ENCODE measurements at regions not wholly inside any gene's neighbourhood (a gene's known extent, or its start where the extent isn't known, plus 50 kb on each side); places are given as distances from the start of the nearest gene placed in this dataset.

DNA sequence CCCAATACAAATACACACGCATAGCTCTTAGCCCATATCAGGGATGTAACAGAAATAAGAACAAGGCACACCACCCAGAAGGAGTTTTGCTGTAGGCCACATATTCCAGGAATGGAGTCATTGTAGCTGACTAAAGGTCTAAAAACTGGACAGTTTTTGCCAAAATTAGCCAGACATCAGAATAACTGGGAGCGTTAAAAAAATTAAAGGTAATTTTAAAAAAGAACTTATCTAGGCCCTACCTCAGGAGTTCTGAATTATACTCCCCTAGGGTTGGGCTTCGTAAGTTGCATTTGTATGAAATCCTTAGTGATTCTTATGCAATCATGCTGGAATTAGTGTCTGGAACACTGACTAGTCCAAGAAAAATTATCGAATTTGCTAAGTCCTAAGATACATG, 987.7 kb downstream of the GALC start:
- DNase-seq (ENCODE audit: low read depth, low spot score) (no peak), ATAC-seq (no peak)
- CTCF ChIA-PET, result no interaction called here
- no peak overlapping the region for H3K27ac ChIP-seq (ENCODE audit: low read length)
- in situ Hi-C loops (cut with HindIII; ENCODE audit: low pct_unique_long_range_greater_than_20kb, low sequenced_read_pairs), result no loop called here
- BruUV-seq (replicated peaks), result no TSS peak
- H3K36me3 ChIP-seq (ENCODE audit: control insufficient read depth, insufficient read depth, low read length), result no peaks in the 10 kb centered on the region
- no peak overlapping the region for H3K4me3 ChIP-seq (ENCODE audit: low read depth in 2 of 2, low read length in 2 of 2)
- TF ChIP-seq CTCF (IDR thresholded peaks at IDR 0.05) (no peak), REST (IDR thresholded peaks at IDR 0.05; ENCODE audit: insufficient read depth in 1 of 2, low read depth in 2 of 2, low read length in 1 of 2) (no peak), POLR2AphosphoS5 (IDR thresholded peaks at IDR 0.05; ENCODE audit: low read depth, low read length) (no peak), SIN3A (IDR thresholded peaks at IDR 0.05; ENCODE audit: borderline replicate concordance, insufficient read depth, low read depth, low read length) (no peak), TCF7L2 (IDR thresholded peaks at IDR 0.05; ENCODE audit: low read depth, low read length) (no peak)
- H3K9me3 ChIP-seq (ENCODE audit: control insufficient read depth, insufficient read depth, low read depth, low read length), result no peaks in the 10 kb centered on the region
- intact Hi-C loops (cut with micrococcal nuclease; ENCODE audit: unreplicated experiment), result no loop called here
- no peaks in the 10 kb centered on the region for H3K4me1 ChIP-seq (ENCODE audit: control insufficient read depth, insufficient read depth, low read length)
- no peaks in the 10 kb centered on the region for H3K27me3 ChIP-seq (ENCODE audit: control insufficient read depth, insufficient read depth, low read length)
- POLR2A ChIA-PET, result no interaction called here

DNA sequence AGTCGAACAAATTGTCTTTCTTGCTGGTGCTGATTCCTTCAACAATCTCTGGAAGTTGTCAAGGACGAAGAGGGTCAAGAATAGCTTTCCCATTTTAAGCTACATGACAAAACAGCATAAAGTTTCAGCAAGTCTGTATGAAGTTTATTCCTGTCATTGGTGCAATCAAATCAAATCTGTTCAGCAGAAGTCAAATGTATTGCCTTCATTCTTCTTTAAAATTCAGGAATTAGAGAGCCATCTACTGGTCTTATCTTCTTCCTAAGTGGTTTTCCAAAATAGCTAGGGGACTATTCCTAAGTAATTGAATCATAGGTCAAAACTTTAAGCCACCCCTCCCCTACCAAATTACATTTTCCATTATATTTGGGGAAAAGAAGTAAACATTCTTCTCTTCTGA, 990.2 kb downstream of the GALC start:
- DNase-seq (ENCODE audit: low read depth, low spot score) (no peak), ATAC-seq (no peak)

More for the DNA sequence above, 990.2 kb downstream of the GALC start:
- in situ Hi-C loops (cut with HindIII; ENCODE audit: low pct_unique_long_range_greater_than_20kb, low sequenced_read_pairs), result no loop called here
- POLR2A ChIA-PET, result no interaction called here
- Histone ChIP-seq H3K4me1 (ENCODE audit: control insufficient read depth, insufficient read depth, low read length) (no peaks in the 10 kb centered on the region), H3K27ac (ENCODE audit: low read length) (no peak overlapping the region), H3K4me3 (ENCODE audit: low read depth in 2 of 2, low read length in 2 of 2) (no peak overlapping the region), H3K9me3 (ENCODE audit: control insufficient read depth, insufficient read depth, low read depth, low read length) (no peaks in the 10 kb centered on the region), H3K27me3 (ENCODE audit: control insufficient read depth, insufficient read depth, low read length) (no peaks in the 10 kb centered on the region), H3K36me3 (ENCODE audit: control insufficient read depth, insufficient read depth, low read length) (no peaks in the 10 kb centered on the region)
- CTCF ChIA-PET, result no interaction called here
- TF ChIP-seq SIN3A (IDR thresholded peaks at IDR 0.05; ENCODE audit: borderline replicate concordance, insufficient read depth, low read depth, low read length), result no peak
- TF ChIP-seq CTCF (IDR thresholded peaks at IDR 0.05), result no peak
- no peak for TF ChIP-seq POLR2AphosphoS5 (IDR thresholded peaks at IDR 0.05; ENCODE audit: low read depth, low read length)
- TF ChIP-seq REST (IDR thresholded peaks at IDR 0.05; ENCODE audit: insufficient read depth in 1 of 2, low read depth in 2 of 2, low read length in 1 of 2), result no peak
- TF ChIP-seq TCF7L2 (IDR thresholded peaks at IDR 0.05; ENCODE audit: low read depth, low read length), result no peak
- intact Hi-C loops (cut with micrococcal nuclease; ENCODE audit: unreplicated experiment), result no loop called here
- no TSS peak for BruUV-seq (replicated peaks)

All from Panc1 (cell line).